ENCODE measurements at regions not wholly inside any gene's neighbourhood (a gene's known extent, or its start where the extent isn't known, plus 50 kb on each side); places are given as distances from the start of the nearest gene placed in this dataset.

DNA sequence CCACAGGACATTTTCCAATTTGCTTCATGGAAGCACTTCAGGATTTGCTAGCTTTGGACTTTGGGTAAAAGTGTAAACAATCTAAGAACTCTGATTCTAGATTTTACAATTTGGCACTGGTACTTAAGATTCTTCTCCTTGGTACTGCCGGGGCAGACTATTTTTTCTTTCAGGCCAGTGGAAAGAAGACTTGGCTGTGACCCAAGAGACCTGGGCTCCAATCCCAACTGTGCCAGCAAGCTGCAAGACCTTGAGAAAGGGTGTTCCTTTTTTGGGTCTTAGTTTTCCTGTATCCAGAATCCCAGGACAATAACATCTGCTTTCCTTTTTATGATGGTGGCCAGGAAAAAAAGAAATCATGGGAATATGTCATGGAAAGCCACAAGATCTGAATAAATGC lies 148.1 kb upstream of the CRY1 start:
- TF ChIP-seq, protein P1, sequence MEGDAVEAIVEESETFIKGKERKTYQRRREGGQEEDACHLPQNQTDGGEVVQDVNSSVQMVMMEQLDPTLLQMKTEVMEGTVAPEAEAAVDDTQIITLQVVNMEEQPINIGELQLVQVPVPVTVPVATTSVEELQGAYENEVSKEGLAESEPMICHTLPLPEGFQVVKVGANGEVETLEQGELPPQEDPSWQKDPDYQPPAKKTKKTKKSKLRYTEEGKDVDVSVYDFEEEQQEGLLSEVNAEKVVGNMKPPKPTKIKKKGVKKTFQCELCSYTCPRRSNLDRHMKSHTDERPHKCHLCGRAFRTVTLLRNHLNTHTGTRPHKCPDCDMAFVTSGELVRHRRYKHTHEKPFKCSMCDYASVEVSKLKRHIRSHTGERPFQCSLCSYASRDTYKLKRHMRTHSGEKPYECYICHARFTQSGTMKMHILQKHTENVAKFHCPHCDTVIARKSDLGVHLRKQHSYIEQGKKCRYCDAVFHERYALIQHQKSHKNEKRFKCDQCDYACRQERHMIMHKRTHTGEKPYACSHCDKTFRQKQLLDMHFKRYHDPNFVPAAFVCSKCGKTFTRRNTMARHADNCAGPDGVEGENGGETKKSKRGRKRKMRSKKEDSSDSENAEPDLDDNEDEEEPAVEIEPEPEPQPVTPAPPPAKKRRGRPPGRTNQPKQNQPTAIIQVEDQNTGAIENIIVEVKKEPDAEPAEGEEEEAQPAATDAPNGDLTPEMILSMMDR (IDR thresholded peaks at IDR 0.05; ENCODE audit: control extremely low read depth in 1 of 3, insufficient read depth in 1 of 3, low read depth in 1 of 3, low read length in 3 of 3) = no peak
- TF ChIP-seq SP2 (IDR thresholded peaks at IDR 0.05; ENCODE audit: low read length) (no peak), SUZ12 (IDR thresholded peaks at IDR 0.05; ENCODE audit: low read length) (no peak), GTF2F1 (IDR thresholded peaks at IDR 0.05; ENCODE audit: borderline replicate concordance, low read depth, low read length) (no peak), EP300 (IDR thresholded peaks at IDR 0.05; ENCODE audit: borderline replicate concordance in 1 of 2, low read depth in 2 of 2, low read length in 2 of 2) (no peak), POLR2AphosphoS5 (IDR thresholded peaks at IDR 0.05; ENCODE audit: low read depth, low read length) (no peak), BRCA1 (IDR thresholded peaks at IDR 0.05; ENCODE audit: low read depth, low read length) (no peak), RAD21 (IDR thresholded peaks at IDR 0.05 in 1 of 2, conservative IDR thresholded peaks at IDR 0.05 in 1 of 2; ENCODE audit: low read depth in 2 of 2, low read length in 2 of 2) (no peak), GABPA (IDR thresholded peaks at IDR 0.05; ENCODE audit: borderline replicate concordance, insufficient read depth, low read length) (no peak)
- TF ChIP-seq, protein P2, sequence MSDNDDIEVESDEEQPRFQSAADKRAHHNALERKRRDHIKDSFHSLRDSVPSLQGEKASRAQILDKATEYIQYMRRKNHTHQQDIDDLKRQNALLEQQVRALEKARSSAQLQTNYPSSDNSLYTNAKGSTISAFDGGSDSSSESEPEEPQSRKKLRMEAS (IDR thresholded peaks at IDR 0.05) = no peak

All from H1 (cell line).